GM23338 (cell line): ENCODE measurements at regions not wholly inside any gene's neighbourhood (a gene's known extent, or its start where the extent isn't known, plus 50 kb on each side); places are given as distances from the start of the nearest gene placed in this dataset.

Experiments used
- ATAC-seq: fragments of 200-7000 bp; cut with Tn5 transposase; 3 replicates; pipeline ENCODE4 v1.9.1; 2020
- DNase-seq: peaks from one replicate; pipeline ENCODE4 v3.0.0-alpha.2; 2015; ENCODE audit warnings: low spot score
- H2AFZ ChIP-seq: fragments of 200-600 bp; sonication (generic); 2 replicates; pipeline ENCODE4 v1.8.0; 2016; ENCODE audit warnings: antibody characterized with exemption, mild to moderate bottlenecking, moderate library complexity
- H3F3A ChIP-seq: fragments of 200-600 bp; sonication (generic); replicated peaks from 2 replicates; pipeline ENCODE4 v1.8.0; 2017; ENCODE audit warnings: antibody characterized with exemption, mixed run types, low read depth
- H3K27ac ChIP-seq: fragments of 200-600 bp; sonication (generic); 2 replicates; pipeline ENCODE4 v1.6.1; 2016; ENCODE audit warnings: low read depth
- H3K27me3 ChIP-seq: fragments of 200-600 bp; sonication (generic); 2 replicates; pipeline ENCODE4 v1.8.0; 2016; ENCODE audit warnings: mild to moderate bottlenecking, mixed run types, moderate library complexity; ENCODE audit not compliant: insufficient read depth
- H3K36me3 ChIP-seq: fragments of 200-600 bp; sonication (generic); 2 replicates; pipeline ENCODE4 v1.8.0; 2016; ENCODE audit warnings: mild to moderate bottlenecking; ENCODE audit not compliant: insufficient read depth
- H3K4me1 ChIP-seq: fragments of 200-600 bp; sonication (generic); 2 replicates; pipeline ENCODE4 v1.8.0; 2016; ENCODE audit warnings: mild to moderate bottlenecking, moderate library complexity; ENCODE audit not compliant: insufficient read depth
- H3K4me2 ChIP-seq: fragments of 200-600 bp; sonication (generic); 2 replicates; pipeline ENCODE4 v1.7.1; 2017; ENCODE audit warnings: mixed run types
- H3K4me3 ChIP-seq: fragments of 200-600 bp; sonication (generic); 2 replicates; pipeline ENCODE4 v1.6.1; 2016; ENCODE audit warnings: mixed run types
- H3K79me2 ChIP-seq: fragments of 200-600 bp; sonication (generic); replicated peaks from 2 replicates; pipeline ENCODE4 v1.8.0; 2017; ENCODE audit warnings: mild to moderate bottlenecking; ENCODE audit not compliant: insufficient read depth
- H3K9me2 ChIP-seq: fragments of 200-600 bp; sonication (generic); 2 replicates; pipeline ENCODE4 v1.8.0; 2017; ENCODE audit not compliant: insufficient read depth
- H4K20me1 ChIP-seq: fragments of 200-600 bp; sonication (generic); replicated peaks from 2 replicates; pipeline ENCODE4 v1.8.0; 2017; ENCODE audit warnings: mild to moderate bottlenecking; ENCODE audit not compliant: insufficient read depth
- H3K27ac Mint-ChIP-seq: 2 replicates; pipeline ENCODE4 v1.8.0; 2020; ENCODE audit warnings: inconsistent platforms, mild to moderate bottlenecking, moderate library complexity, mixed read lengths
- H3K27me3 Mint-ChIP-seq: 3 replicates; pipeline ENCODE4 v1.8.0; 2022; ENCODE audit warnings: low read depth, mild to moderate bottlenecking, moderate library complexity, mixed read lengths, inconsistent platforms; ENCODE audit not compliant: insufficient read depth, poor library complexity
- H3K36me3 Mint-ChIP-seq: 3 replicates; pipeline ENCODE4 v1.8.0; 2021; ENCODE audit warnings: low read depth, mild to moderate bottlenecking, inconsistent platforms, moderate library complexity, mixed read lengths
- H3K4me1 Mint-ChIP-seq: 3 replicates; pipeline ENCODE4 v1.8.0; 2020; ENCODE audit warnings: mild to moderate bottlenecking, inconsistent platforms, mixed read lengths
- H3K4me3 Mint-ChIP-seq: 3 replicates; pipeline ENCODE4 v1.8.0; 2021; ENCODE audit warnings: moderate library complexity, mild to moderate bottlenecking, inconsistent platforms, mixed read lengths
- H3K9me3 Mint-ChIP-seq: 3 replicates; pipeline ENCODE4 v1.8.0; 2020; ENCODE audit warnings: moderate library complexity, mild to moderate bottlenecking, inconsistent platforms, mixed read lengths
- CREB1 ChIP-seq: fragments of 250-450 bp; sonication (Bioruptor Pico); IDR thresholded peaks from 2 replicates; pipeline ENCODE4 v1.5.0; 2020; ENCODE audit warnings: low read depth, mild to moderate bottlenecking, moderate library complexity
- CTCF ChIP-seq, 2 experiments: fragments of 200-600 bp in 1 of 2; sonication (generic) in 1 of 2; conservative IDR thresholded peaks; 2 replicates each; pipeline versions ENCODE4 v1.5.1 to v1.6.1; 2016 to 2017; ENCODE audit warnings: antibody characterized with exemption in 2 of 2, low read depth in 2 of 2, mild to moderate bottlenecking in 2 of 2, moderate library complexity in 1 of 2
- ETS1 ChIP-seq: IDR thresholded peaks from 2 replicates; pipeline ENCODE4 v1.6.1; 2016; ENCODE audit warnings: antibody characterized with exemption
- EZH2phosphoT487 ChIP-seq: fragments of 200-600 bp; sonication (generic); IDR thresholded peaks from one replicate; pipeline ENCODE4 v1.8.1; 2018; ENCODE audit warnings: antibody characterized with exemption; ENCODE audit not compliant: unreplicated experiment
- JUNB ChIP-seq: IDR thresholded peaks from one replicate; pipeline ENCODE4 v1.6.1; 2016; ENCODE audit warnings: antibody characterized with exemption; ENCODE audit not compliant: unreplicated experiment
- NANOG ChIP-seq: IDR thresholded peaks from 2 replicates; pipeline ENCODE4 v1.6.1; 2016; ENCODE audit warnings: antibody characterized with exemption, borderline replicate concordance
- POLR2AphosphoS5 ChIP-seq: IDR thresholded peaks from 2 replicates; pipeline ENCODE4 v1.6.1; 2016; ENCODE audit warnings: antibody characterized with exemption, low read depth
- REST ChIP-seq: IDR thresholded peaks from one replicate; pipeline ENCODE4 v1.6.1; 2018; ENCODE audit warnings: antibody characterized with exemption; ENCODE audit not compliant: unreplicated experiment
- STAT1 ChIP-seq: IDR thresholded peaks from one replicate; pipeline ENCODE4 v1.6.1; 2016; ENCODE audit warnings: antibody characterized with exemption; ENCODE audit not compliant: unreplicated experiment
- ZNF114 ChIP-seq: fragments of 250-450 bp; sonication (Bioruptor Pico); IDR thresholded peaks from 2 replicates; pipeline ENCODE4 v1.5.0; 2020; ENCODE audit warnings: mild to moderate bottlenecking, moderate library complexity
- TF ChIP-seq, protein P1 (sequence below): fragments of 250-450 bp; sonication (Bioruptor Pico); IDR thresholded peaks from 2 replicates; pipeline ENCODE4 v1.5.0; 2020; ENCODE audit warnings: mild to moderate bottlenecking, moderate library complexity

- TF ChIP-seq ETS1 = no peak
- no peak for TF ChIP-seq POLR2AphosphoS5
- TF ChIP-seq NANOG = no peak
- TF ChIP-seq REST = no peak
Observed at GRCh38 chr11:80096736-80097135, 655.9 kb upstream of the TENM4 start (continued).

DNA sequence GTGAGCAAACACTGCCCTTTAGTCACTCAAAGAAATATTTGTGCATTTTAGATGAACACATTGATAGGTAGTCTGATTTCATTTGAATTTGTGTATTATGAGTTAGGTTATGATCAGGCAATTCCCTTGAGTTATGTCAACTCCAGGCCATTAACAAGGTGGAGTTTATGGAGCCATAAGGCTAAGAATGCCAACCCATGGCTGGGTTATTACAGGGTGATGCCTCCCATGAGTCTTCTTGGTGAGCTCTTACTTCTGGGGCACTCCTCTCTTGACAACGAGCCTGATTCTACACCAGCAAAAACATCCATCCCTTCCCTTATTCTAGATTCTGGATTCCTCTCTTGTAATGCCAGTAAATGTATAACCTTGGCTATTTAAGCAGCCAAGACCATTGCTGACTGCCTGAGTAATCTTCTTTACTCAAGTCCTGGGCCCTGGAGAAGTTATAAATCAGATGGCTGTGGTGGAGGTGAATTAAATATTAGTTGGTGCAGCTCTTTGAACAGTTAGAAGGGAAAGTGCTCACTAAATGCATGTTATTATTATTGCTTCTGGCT, 645.7 kb upstream of the TENM4 start:
- no peak for ATAC-seq
- Mint-ChIP-seq H3K4me1 (peaks cover 6% of the 10 kb centered on the region; the same call in 2 of the 3 replicates), H3K27ac (no peak overlapping the region), H3K27me3 (no peaks in the 10 kb centered on the region), H3K9me3 (no peaks in the 10 kb centered on the region), H3K36me3 (no peaks in the 10 kb centered on the region), H3K4me3 (no peak overlapping the region)
- Histone ChIP-seq H3K4me3 (no peak overlapping the region), H4K20me1 (no peaks in the 10 kb centered on the region), H3K36me3 (no peaks in the 10 kb centered on the region), H3K27ac (no peak overlapping the region), H3K79me2 (no peaks in the 10 kb centered on the region), H3K9me2 (no peaks in the 10 kb centered on the region), H3K27me3 (no peaks in the 10 kb centered on the region), H3K4me2 (no peak overlapping the region), H2AFZ (no peak overlapping the region), H3F3A (no peaks in the 10 kb centered on the region), H3K4me1 (no peaks in the 10 kb centered on the region)
- DNase-seq = no peak
- no peak for TF ChIP-seq CTCF (conservative IDR thresholded peaks at IDR 0.05; ENCODE audit: low read depth in 2 of 2)
- no peak for TF ChIP-seq EZH2phosphoT487
- no peak for TF ChIP-seq ZNF114 (CRISPR knock-in tag)
- no peak for TF ChIP-seq POLR2AphosphoS5
- no peak for TF ChIP-seq STAT1
- no peak for TF ChIP-seq JUNB
- TF ChIP-seq ETS1 = no peak
- no peak for TF ChIP-seq NANOG
- TF ChIP-seq CREB1 (CRISPR knock-in tag) = no peak
- TF ChIP-seq, protein P1, sequence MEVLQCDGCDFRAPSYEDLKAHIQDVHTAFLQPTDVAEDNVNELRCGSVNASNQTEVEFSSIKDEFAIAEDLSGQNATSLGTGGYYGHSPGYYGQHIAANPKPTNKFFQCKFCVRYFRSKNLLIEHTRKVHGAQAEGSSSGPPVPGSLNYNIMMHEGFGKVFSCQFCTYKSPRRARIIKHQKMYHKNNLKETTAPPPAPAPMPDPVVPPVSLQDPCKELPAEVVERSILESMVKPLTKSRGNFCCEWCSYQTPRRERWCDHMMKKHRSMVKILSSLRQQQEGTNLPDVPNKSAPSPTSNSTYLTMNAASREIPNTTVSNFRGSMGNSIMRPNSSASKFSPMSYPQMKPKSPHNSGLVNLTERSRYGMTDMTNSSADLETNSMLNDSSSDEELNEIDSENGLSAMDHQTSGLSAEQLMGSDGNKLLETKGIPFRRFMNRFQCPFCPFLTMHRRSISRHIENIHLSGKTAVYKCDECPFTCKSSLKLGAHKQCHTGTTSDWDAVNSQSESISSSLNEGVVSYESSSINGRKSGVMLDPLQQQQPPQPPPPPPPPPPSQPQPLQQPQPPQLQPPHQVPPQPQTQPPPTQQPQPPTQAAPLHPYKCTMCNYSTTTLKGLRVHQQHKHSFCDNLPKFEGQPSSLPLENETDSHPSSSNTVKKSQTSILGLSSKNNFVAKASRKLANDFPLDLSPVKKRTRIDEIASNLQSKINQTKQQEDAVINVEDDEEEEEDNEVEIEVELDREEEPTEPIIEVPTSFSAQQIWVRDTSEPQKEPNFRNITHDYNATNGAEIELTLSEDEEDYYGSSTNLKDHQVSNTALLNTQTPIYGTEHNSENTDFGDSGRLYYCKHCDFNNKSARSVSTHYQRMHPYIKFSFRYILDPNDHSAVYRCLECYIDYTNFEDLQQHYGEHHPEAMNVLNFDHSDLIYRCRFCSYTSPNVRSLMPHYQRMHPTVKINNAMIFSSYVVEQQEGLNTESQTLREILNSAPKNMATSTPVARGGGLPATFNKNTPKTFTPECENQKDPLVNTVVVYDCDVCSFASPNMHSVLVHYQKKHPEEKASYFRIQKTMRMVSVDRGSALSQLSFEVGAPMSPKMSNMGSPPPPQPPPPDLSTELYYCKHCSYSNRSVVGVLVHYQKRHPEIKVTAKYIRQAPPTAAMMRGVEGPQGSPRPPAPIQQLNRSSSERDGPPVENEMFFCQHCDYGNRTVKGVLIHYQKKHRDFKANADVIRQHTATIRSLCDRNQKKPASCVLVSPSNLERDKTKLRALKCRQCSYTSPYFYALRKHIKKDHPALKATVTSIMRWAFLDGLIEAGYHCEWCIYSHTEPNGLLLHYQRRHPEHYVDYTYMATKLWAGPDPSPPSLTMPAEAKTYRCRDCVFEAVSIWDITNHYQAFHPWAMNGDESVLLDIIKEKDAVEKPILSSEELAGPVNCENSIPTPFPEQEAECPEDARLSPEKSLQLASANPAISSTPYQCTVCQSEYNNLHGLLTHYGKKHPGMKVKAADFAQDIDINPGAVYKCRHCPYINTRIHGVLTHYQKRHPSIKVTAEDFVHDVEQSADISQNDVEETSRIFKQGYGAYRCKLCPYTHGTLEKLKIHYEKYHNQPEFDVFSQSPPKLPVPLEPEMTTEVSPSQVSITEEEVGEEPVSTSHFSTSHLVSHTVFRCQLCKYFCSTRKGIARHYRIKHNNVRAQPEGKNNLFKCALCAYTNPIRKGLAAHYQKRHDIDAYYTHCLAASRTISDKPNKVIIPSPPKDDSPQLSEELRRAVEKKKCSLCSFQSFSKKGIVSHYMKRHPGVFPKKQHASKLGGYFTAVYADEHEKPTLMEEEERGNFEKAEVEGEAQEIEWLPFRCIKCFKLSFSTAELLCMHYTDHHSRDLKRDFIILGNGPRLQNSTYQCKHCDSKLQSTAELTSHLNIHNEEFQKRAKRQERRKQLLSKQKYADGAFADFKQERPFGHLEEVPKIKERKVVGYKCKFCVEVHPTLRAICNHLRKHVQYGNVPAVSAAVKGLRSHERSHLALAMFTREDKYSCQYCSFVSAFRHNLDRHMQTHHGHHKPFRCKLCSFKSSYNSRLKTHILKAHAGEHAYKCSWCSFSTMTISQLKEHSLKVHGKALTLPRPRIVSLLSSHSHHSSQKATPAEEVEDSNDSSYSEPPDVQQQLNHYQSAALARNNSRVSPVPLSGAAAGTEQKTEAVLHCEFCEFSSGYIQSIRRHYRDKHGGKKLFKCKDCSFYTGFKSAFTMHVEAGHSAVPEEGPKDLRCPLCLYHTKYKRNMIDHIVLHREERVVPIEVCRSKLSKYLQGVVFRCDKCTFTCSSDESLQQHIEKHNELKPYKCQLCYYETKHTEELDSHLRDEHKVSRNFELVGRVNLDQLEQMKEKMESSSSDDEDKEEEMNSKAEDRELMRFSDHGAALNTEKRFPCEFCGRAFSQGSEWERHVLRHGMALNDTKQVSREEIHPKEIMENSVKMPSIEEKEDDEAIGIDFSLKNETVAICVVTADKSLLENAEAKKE (CRISPR knock-in tag) = no peak
